Suprapubic skin (tissue), 4 donors: ENCODE measurements at regions not wholly inside any gene's neighbourhood (a gene's known extent, or its start where the extent isn't known, plus 50 kb on each side); places are given as distances from the start of the nearest gene placed in this dataset.

Experiments
- DNase-seq, 2 donors: peaks; one replicate each; pipeline ENCODE4 v3.0.0-alpha.2; 2019; ENCODE audit warnings: low spot score in 2 of 2
- H3K27ac ChIP-seq: fragments of 200-600 bp; sonication (generic); one replicate; pipeline ENCODE4 v1.5.1; 2019
- H3K27me3 ChIP-seq: fragments of 200-600 bp; sonication (generic); one replicate; pipeline ENCODE4 v1.5.1; 2019
- H3K36me3 ChIP-seq: fragments of 200-600 bp; sonication (generic); one replicate; pipeline ENCODE4 v1.5.1; 2019
- H3K4me1 ChIP-seq: fragments of 200-600 bp; sonication (generic); one replicate; pipeline ENCODE4 v1.5.1; 2019
- H3K4me3 ChIP-seq: fragments of 200-600 bp; sonication (generic); one replicate; pipeline ENCODE4 v1.5.1; 2019; ENCODE audit warnings: mild to moderate bottlenecking
- H3K9me3 ChIP-seq: fragments of 200-600 bp; sonication (generic); one replicate; pipeline ENCODE4 v1.5.1; 2019
- CTCF ChIP-seq, 2 donors: fragments of 200-600 bp in 1 of 2; fragments of 450-650 bp in 1 of 2; sonication (generic) in 1 of 2; IDR thresholded peaks; one replicate each; pipeline ENCODE4 v1.5.1; 2016 to 2019; ENCODE audit warnings: antibody characterized with exemption in 2 of 2, mild to moderate bottlenecking in 1 of 2, moderate library complexity in 1 of 2
- EP300 ChIP-seq: sonication (generic); formaldehyde crosslinking; IDR thresholded peaks from one replicate; pipeline ENCODE4 v1.6.1; 2017; ENCODE audit warnings: antibody characterized with exemption
- POLR2A ChIP-seq, 2 donors: fragments of 450-650 bp; IDR thresholded peaks; one replicate each; pipeline ENCODE4 v1.6.1; 2017; ENCODE audit warnings: antibody characterized with exemption in 2 of 2, mild to moderate bottlenecking in 2 of 2, moderate library complexity in 2 of 2
- POLR2AphosphoS5 ChIP-seq, 3 donors: sonication (generic); formaldehyde crosslinking; IDR thresholded peaks; one replicate each; pipeline ENCODE4 v1.6.1; 2017; ENCODE audit warnings: antibody characterized with exemption in 3 of 3
- WGBS: methylation state at CpG from one replicate; pipeline ENCODE4 v1.1.5; 2018; 5-methylcytosine and 5-hydroxymethylcytosine counted together

- WGBS = 78% methylated on average over 4 of the region's 4 CpGs
- no peak for DNase-seq
Measured at GRCh38 chr2:187768995-187769394, 214.8 kb upstream of the TFPI start.

GRCh38 chr2:187769437-187769836, 215.2 kb upstream of the TFPI start:
- H3K36me3 ChIP-seq = no peaks in the 10 kb centered on the region
- no peaks in the 10 kb centered on the region for H3K27me3 ChIP-seq
- no peak overlapping the region for H3K4me3 ChIP-seq
- H3K27ac ChIP-seq = no peak overlapping the region
- H3K4me1 ChIP-seq = no peaks in the 10 kb centered on the region
- 75% methylated on average over 3 of the region's 3 CpGs for WGBS
- no peaks in the 10 kb centered on the region for H3K9me3 ChIP-seq
- no peak for DNase-seq
- TF ChIP-seq EP300 = no peak
- TF ChIP-seq POLR2A (IDR thresholded peaks at IDR 0.05) = no peak
- TF ChIP-seq CTCF (IDR thresholded peaks at IDR 0.05) = no peak
- no peak for TF ChIP-seq POLR2AphosphoS5 (IDR thresholded peaks at IDR 0.05)

More at GRCh38 chr2:187768995-187769394, 214.8 kb upstream of the TFPI start:
- Histone ChIP-seq H3K4me1 (no peaks in the 10 kb centered on the region), H3K27me3 (no peaks in the 10 kb centered on the region), H3K9me3 (no peaks in the 10 kb centered on the region), H3K4me3 (no peak overlapping the region), H3K27ac (no peak overlapping the region), H3K36me3 (no peaks in the 10 kb centered on the region)
- no peak for TF ChIP-seq POLR2A (IDR thresholded peaks at IDR 0.05)
- no peak for TF ChIP-seq CTCF (IDR thresholded peaks at IDR 0.05)
- no peak for TF ChIP-seq EP300

GRCh38 chr2:187774551-187775071, 220.4 kb upstream of the TFPI start:
- no peaks in the 10 kb centered on the region for H3K27me3 ChIP-seq
- no peak overlapping the region for H3K4me3 ChIP-seq
- 95% methylated on average over 1 of the region's 1 CpG for WGBS

GRCh38 chr2:187775196-187775595, 221.0 kb upstream of the TFPI start:
- H3K27me3 ChIP-seq = no peaks in the 10 kb centered on the region
- no peak for DNase-seq
- 58% methylated on average over 2 of the region's 2 CpGs for WGBS
- no peak overlapping the region for H3K4me3 ChIP-seq
- no peaks in the 10 kb centered on the region for H3K36me3 ChIP-seq
- no peaks in the 10 kb centered on the region for H3K9me3 ChIP-seq
- no peaks in the 10 kb centered on the region for H3K4me1 ChIP-seq
- H3K27ac ChIP-seq = no peak overlapping the region
- TF ChIP-seq POLR2A (IDR thresholded peaks at IDR 0.05) = no peak
- no peak for TF ChIP-seq CTCF (IDR thresholded peaks at IDR 0.05)
- TF ChIP-seq POLR2AphosphoS5 (IDR thresholded peaks at IDR 0.05) = no peak
- TF ChIP-seq EP300 = no peak

More at GRCh38 chr2:187774551-187775071, 220.4 kb upstream of the TFPI start:
- no peaks in the 10 kb centered on the region for H3K36me3 ChIP-seq
- H3K27ac ChIP-seq = no peak overlapping the region
- no peaks in the 10 kb centered on the region for H3K4me1 ChIP-seq
- no peaks in the 10 kb centered on the region for H3K9me3 ChIP-seq
- no peak for DNase-seq
- TF ChIP-seq CTCF (IDR thresholded peaks at IDR 0.05) (no peak), POLR2A (IDR thresholded peaks at IDR 0.05) (no peak), EP300 (no peak), POLR2AphosphoS5 (IDR thresholded peaks at IDR 0.05) (no peak)

GRCh38 chr2:187775651-187776050, 221.4 kb upstream of the TFPI start:
- Histone ChIP-seq H3K36me3 (no peaks in the 10 kb centered on the region), H3K27me3 (no peaks in the 10 kb centered on the region), H3K4me3 (no peak overlapping the region), H3K4me1 (no peaks in the 10 kb centered on the region), H3K9me3 (no peaks in the 10 kb centered on the region), H3K27ac (no peak overlapping the region)
- no peak for DNase-seq
- TF ChIP-seq EP300 (no peak), POLR2A (IDR thresholded peaks at IDR 0.05) (no peak)
- 81% methylated on average over 1 of the region's 1 CpG for WGBS

GRCh38 chr2:187782301-187782700, 228.1 kb upstream of the TFPI start:
- Histone ChIP-seq H3K9me3 (no peaks in the 10 kb centered on the region), H3K27ac (no peak overlapping the region), H3K27me3 (no peaks in the 10 kb centered on the region), H3K4me3 (no peak overlapping the region), H3K36me3 (no peaks in the 10 kb centered on the region), H3K4me1 (no peaks in the 10 kb centered on the region)
- DNase-seq = no peak
- TF ChIP-seq EP300 (no peak), CTCF (IDR thresholded peaks at IDR 0.05) (no peak), POLR2A (IDR thresholded peaks at IDR 0.05) (no peak), POLR2AphosphoS5 (IDR thresholded peaks at IDR 0.05) (no peak)
